GM19463 (cell line): ENCODE measurements at regions not wholly inside any gene's neighbourhood (a gene's known extent, or its start where the extent isn't known, plus 50 kb on each side); places are given as distances from the start of the nearest gene placed in this dataset.

ENCODE experiments used
- ATAC-seq: cut with Tn5 transposase; IDR thresholded peaks from one replicate; pipeline ENCODE4 v1.9.1; 2021; ENCODE audit warnings: mild to moderate bottlenecking, moderate library complexity; ENCODE audit not compliant: unreplicated experiment

DNA sequence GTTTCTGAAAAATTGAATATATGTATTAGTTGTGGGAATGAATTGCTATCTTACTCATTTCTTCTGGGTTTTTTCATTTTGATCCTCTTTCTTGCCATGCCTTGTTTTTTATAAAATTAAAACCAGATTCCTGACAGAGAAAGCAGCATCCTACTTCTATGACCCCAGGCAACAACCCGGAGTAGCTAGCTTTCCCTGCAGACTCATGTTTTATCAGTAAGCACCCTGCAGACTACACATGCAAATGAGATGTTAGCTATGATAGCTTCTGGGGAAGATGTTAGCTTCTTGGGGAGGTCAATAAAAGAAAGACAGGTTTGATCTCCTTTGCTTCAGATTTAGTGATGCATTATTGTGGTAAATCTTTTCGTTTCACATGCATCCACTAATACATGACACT lies 1598.6 kb downstream of the SLITRK5 start:
- ATAC-seq: no peak

DNA sequence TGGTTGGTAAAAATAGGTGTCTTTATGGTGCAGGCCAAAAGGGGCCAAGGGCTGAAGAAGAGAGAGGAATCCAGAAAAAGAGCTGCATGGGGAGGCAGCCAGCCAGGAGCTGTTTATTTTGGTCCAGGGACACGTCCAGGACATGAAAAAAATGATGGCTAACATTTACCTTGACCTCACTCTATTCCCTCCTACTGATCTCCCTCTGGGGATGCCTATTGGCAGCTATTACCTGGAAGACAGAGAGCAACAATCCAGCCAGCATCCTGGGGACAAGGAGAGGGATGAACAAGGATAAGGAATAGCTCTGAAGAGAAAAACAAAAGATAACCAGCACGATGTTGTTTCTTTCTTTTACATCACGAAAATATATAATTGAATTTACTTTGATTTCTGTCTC lies 1599.6 kb downstream of the SLITRK5 start:
- ATAC-seq: no peak

DNA sequence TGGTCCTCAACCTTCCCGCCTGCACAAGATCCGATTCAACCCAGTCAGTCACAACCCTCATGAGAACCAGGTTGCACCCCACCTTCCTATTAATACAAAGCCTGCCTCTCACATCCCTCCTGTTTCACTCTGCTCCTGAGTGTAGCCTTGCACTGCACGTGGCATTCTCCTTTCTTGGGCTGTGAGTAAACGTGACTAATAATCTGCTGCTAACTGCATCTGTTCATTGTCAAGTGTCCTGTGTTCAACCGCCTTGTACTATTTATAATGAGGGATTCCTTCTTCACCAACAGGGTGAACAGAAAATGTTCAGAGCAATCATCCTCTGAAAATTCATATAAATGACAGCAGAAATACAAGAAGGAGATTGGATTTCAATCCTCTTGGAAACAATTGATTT lies 1608.2 kb downstream of the SLITRK5 start:
- no peak for ATAC-seq

DNA sequence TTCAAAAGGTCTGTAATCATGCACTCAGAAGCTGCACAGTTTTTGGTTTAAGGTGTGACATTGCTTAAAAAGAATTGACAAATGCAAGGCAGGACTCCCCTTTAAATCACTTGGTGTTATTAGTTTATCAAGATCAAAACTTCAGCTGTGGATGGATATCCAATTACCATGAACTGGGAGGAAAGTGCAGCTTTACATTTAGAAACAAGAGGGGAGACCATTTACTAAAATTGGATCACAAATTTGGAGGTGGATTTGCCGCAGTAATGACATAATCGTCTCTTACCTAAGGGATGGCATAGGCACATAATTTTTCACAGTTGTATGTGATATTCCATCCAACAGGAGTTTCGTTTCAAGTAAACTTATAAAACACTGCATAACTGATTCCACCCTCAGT lies 1610.2 kb downstream of the SLITRK5 start:
- no peak for ATAC-seq

DNA sequence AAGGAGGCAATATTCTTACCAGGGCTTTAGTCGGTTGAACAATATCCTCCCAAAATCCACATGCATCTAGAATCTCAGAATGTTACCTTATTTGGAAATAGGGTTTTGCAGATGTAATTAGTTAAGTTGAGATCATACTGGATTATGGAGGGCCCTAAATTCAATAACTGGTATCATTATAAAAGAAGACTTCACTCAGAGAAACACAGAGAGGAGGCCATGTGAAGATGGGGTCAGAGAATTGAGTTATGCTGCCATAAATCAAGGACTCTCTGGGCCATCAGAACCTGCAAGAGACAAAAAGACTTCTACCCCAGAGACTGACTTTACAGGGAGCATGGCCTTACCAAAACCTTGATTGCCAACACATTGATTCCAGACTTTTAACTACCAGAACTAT lies 1611.1 kb downstream of the SLITRK5 start:
- ATAC-seq: no peak

DNA sequence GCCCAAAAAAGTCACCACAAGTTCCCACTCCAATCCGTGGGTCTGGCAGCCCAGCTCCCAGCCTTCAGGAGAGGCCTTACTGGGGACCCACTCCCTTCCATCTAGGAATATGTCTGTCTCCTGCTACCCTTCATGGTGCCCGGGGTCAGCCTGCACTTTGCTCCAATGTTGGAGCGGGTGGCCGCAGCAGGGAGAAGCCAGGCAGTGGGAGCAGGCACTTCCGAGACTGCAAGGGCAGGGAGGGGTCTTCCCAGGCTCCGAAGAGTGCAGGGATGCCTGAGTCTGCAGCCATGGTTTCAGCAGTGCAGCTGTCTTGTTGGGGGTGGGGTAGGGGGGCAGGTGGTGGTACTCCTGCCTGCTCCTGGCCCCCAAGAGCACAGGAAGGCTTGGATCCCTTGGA lies 1616.2 kb downstream of the SLITRK5 start:
- ATAC-seq: no peak

DNA sequence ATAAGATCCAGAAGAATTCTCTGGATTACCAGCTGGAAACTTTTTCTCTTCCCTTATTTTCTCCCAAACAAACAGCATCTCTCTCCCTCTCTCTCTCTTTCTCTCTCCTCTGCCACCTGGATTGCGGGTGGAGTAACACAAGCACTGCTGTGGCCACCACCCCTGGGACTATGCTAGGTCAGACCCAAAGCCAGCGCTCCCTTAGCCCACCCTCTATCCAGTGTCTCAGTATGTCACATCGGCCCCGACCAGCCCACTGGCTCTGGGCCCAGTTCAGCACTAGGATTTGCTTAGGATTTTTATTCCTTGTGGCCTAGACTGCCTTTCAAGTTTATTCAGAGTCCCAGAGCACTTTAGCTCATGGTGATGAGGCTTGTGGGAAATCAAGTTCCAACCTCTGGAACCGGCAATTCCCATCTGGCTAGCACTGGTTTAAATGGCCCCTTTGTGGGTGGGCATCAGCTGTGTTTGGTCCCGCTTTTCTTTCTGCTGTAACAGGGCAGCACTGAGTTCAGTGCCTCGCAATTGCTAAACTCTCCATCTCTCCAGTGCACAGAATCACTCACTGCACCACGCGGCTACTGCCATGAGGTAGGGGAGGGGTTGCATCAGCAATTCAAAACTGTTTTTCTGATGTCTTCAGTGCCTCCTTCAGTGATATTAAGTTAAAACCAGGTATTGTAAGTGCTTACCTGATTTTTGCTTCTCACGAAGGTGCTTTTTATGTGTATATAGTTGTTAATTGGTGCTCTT lies 1623.1 kb downstream of the SLITRK5 start:
- ATAC-seq: no peak

DNA sequence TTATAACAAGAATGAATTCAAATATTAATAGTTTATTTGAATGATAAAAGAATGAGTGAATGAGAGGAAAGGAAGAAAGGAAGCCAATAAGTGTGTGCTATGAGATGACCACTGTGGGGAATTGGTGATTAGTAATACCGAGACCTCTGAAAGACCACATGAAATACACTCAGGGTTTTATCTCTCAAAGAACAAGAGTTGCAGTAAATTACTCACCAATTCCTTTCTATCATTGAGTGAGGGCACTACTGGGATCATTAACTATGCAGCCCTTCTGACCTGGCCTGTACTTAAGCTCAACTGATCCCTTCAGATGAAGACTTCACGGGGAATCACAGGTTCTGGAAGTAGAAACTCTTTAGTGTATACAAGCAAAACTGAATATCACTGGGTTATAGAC lies 1636.1 kb downstream of the SLITRK5 start:
- peak; percentile 68 for ATAC-seq

DNA sequence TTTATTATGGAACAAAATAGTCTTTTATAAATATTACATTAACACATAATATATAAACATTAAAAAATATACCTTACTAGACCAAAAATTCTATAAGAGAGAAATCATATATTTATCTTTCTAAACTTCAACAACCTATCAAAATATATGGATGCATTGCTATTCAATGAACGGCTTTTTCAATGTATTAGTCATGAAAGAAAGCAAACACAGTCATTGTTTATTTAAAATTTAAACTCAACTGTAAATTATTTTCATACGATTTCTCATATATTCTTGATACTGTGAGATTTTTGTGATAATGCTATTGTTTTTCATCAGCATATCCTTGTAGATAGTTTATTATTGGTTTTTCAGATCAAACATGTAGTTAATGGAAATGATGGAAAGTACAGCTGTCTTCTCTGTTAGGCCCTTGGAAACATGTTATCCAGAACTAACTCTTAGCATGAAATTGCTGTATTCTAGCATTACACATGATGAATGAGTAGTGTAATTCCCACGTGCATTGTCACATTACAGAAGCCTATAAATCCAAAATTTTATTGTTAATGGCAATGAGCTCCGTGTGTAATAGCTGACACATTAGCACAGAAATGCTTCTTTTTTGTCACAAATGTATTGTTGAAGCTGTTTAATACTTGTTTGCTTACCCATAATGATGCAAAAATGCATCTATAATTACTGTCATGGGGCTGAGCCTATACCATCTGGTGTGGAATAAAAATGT lies 1639.9 kb downstream of the SLITRK5 start:
- no peak for ATAC-seq

DNA sequence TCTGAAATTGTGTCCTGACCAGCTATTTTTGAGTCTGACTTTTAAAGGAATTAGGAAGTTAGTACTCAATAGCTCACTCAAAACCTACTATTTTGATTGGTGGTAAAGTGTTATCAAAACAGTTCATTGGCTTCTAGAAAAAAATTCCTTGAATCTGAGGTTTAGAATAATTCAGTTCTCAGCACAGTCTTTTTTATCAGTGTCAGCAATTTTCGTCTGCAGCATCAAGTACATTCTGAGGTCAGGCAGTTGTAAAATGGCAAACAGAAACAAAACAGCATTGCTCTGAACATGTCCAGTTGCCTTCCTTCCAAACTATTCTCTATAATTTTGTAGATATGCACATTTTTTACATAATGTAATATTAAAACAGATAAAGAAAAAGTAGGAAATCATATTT lies 1644.1 kb downstream of the SLITRK5 start:
- ATAC-seq: no peak

DNA sequence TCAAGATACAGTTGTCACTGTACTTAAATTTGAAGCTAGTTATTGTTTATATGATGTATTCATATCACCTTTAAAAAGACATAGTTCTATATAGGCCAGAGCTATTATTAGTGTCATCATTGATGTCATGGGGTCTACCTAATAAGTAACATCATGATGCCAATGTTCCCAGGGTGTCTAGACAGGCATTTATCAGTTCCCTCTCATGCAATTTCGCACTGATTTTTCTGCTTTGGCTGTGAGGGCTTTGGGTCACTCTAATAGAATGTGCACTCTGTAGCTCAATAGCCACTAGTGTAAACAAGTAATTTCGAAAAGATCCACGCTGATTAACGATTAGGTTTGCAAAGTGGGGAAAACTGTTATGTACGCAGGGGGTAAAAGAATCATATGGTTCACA lies 1651.3 kb downstream of the SLITRK5 start:
- no peak for ATAC-seq

DNA sequence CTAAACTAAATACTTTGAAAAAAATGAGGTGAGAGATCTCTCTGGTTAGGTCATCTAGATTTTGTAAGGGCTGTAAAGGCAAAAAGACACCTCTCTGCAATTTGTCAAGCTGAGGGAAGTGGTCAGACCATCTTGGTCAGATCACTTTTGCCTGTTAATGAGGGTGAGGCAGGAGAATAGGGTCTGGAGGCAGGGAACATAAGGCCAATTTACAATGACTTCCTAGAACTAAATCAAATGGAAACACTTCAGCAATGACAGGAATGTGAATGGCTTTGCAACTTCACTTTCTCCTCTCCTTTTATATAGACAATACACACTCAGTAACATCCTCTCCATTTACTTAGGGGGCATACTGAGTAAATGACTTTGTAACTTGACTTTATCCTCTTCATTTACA lies 1653.4 kb downstream of the SLITRK5 start:
- ATAC-seq: no peak

DNA sequence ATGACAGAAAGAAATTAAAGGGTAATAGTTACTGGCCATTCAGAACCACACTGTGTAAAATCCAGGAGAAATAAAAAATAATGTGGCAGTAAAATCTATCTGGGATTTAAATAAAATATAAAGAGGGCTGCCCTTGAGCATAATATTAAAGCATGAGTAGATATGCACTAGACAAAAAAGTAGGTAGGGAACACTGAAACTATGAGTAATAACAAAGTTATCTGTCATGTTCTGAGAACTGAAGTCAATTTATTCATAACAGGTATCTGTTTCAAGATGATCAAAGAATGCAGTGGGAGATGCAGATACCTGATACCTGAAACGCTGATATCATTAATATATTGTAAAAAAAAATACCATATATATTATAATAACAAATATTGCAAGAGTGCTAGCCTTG lies 1672.0 kb downstream of the SLITRK5 start:
- no peak for ATAC-seq

DNA sequence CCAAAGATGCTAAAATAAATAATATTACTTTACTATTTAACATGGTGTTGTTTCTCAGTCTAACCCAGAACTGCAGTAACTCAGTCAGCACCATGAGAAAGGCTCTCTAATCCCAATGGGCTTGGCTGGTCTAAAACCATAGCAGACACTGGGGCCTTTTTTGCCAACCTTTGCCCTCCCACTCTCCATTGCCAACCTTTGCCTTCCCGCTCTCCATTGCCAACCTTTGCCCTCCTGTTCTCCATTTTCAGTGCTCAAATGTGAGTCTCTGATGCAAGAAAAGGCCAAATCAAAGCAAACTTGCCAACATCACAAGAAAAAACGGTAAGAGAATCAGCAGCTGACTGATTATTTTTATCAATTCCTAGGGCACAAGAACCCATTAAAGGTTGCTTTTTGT lies 1681.2 kb downstream of the SLITRK5 start:
- ATAC-seq: no peak

DNA sequence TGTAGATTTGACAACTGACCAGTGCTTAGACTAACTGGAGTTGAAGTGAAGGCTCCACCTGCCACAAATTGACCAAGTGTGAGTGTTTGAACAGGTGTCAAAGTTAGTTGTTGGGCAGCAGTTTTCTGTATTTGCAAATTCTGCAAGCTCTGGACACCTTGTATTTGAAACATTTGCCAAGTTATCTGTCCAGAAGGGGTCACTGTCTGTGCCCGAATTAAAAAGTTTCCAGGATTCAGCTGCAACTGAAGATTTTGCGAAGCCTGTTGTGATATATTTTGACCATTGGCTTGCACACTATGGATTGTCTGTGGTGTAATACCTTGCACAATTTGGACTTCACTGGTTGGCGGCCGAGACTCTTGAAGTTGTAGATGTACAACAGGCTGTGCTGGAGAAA lies 1690.7 kb downstream of the SLITRK5 start:
- no peak for ATAC-seq

DNA sequence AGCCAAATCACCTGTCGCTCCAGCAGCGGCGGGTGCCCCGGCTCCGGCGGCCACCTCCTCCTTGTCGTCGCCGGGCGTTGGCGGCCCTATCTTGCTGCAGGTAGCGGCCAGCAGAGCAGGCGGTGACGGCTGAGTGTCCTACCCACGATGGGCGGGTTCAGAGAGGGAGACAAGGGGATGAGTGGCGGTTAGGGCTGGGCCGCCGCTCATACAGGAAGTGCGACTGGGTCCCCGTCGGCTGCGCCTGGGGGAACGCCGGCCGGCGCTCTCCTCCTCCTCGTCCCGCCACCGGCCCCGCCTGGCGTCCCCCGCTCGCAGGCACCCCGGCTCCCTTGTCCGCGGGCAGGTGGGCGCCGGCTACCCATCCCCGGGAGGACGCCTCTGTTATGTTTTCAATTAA lies 1692.0 kb downstream of the SLITRK5 start:
- no peak for ATAC-seq

DNA sequence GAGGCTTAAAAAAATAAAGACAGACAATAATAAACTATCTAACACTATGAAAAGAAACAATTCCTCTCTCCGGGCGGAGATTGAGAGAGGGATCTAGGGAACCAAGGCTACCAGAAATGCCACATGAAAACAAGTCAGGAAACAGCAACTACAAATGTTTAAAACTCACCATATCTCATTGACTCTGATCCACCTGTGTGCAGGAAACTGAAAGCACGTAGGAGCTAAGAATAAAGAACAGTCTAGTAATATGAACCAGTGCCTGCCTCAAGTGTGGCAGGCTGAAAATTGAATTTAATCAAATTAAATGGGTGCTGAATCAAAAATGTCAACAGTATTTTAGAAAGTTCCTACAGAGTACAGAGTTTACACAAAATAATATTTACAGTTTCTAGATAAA lies 1701.0 kb downstream of the SLITRK5 start:
- ATAC-seq: no peak

DNA sequence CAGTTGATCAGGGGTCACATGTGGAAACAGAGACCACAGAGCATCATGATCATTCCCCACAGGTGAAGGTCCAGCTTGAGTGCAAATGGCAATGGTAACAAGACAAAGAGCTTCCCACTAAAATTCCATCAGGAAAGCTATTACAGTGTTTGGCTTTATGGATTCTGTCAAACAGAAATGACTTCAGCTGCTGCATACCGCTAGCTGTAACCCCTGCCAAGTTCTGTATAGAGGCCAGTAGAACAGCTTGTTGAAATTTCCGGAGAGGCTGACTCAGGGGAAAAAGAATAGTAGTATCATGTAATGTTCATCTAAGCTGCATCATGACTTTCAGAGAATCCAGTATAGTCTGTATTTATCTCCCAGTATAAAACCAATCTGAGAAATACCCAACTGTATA lies 1704.7 kb downstream of the SLITRK5 start:
- ATAC-seq: no peak

DNA sequence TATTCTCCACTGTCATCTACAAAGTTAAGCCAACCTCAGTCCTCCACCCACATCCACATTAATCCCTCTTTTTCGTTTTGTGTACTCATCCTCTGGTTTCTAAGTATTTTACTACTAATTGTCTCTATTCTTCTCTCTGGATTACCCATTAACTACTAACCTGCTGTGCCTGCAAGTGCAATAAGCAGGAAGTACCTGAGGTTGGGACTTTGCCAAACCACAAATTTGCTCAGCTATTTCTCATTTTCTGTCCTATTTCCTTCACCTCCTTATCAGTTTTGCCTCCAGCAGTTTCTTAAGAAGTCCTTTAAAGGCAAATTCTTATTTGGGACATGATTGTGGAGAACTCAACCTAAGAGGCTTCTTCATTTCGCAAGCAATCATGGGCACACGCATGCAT lies 1708.9 kb downstream of the SLITRK5 start:
- ATAC-seq: no peak

DNA sequence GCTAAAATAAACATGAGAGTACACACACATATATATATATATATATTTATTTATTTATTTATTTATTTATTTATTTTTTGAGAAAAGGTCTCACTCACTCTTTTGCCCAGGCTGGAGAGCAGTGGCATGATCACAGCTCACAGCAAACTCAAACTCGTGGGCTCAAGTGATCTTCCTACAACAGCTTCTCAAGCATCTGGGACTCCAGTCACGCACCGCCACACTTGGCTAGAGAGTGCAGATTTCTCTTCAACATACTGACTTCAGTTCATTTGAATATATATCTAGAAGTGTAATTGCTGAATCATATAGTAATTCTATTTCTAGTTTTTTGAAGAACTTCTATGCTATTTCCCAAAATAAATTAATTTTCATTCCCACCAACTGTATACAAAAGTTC lies 1711.8 kb downstream of the SLITRK5 start:
- no peak for ATAC-seq

DNA sequence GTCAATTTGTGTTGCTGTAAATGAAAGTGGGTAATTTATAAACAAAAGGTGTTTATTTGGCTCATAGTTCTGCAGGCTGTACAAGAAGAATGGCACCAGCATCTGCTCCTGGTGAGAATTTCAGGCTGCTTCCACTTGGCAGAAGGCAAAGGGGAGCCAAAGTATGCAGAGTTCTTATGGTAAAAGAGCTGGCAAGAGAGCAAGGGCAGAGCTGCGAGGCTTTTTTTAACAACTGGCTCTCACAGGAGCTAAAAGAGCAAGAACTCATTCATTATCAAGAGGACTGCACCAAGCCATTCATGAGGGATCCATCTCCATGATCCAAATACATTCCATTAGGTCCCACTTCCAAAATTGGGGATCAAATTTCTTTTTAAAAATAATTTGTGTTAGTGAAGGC lies 1712.7 kb downstream of the SLITRK5 start:
- ATAC-seq: no peak

DNA sequence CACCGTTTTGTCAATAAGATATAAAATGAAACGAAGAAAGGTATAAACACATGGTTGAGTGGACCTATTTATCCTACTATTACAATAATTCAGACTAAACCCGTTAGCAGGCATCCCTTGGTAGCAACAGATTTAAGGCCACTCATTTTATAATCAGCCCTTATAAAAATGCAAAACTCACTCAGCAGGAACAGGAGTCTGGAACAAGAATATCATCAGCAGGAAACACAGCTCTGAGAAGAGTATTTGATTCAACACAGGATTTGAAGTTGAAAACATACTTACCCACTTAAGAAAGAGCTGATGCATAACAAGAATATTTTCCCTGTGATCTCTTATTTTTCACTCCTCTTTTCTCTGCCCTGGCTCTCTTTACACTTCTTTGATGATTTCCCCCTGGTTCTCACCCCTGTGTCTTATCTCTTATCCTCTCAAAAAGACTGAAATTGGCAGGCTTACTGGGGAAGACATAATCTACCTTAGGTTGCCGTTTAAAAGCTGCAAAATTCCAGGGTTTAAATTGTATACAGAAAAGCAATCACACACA lies 1722.7 kb downstream of the SLITRK5 start:
- no peak for ATAC-seq
